H9 (cell line): ENCODE measurements at regions not wholly inside any gene's neighbourhood (a gene's known extent, or its start where the extent isn't known, plus 50 kb on each side); places are given as distances from the start of the nearest gene placed in this dataset.

Experiments
- DNase-seq: peaks from one replicate; pipeline ENCODE4 v3.0.0-alpha.2; 2017
- H2AFZ ChIP-seq: one replicate; pipeline ENCODE4 v1.6.1; 2013; ENCODE audit warnings: mild to moderate bottlenecking, low read length, control low read depth, moderate library complexity
- H2AK5ac ChIP-seq: 2 replicates; pipeline ENCODE4 v1.6.1; 2013; ENCODE audit warnings: low read length, control low read depth, mixed read lengths; ENCODE audit not compliant: insufficient read length
- H2BK120ac ChIP-seq: one replicate; pipeline ENCODE4 v1.6.1; 2013; ENCODE audit warnings: low read depth, mild to moderate bottlenecking, low read length, control low read depth, inconsistent platforms; ENCODE audit not compliant: poor library complexity, severe bottlenecking
- H2BK12ac ChIP-seq: 2 replicates; pipeline ENCODE4 v1.6.1; 2013; ENCODE audit warnings: low read length, control low read depth, mixed read lengths, low read depth; ENCODE audit not compliant: insufficient read length
- H2BK15ac ChIP-seq: 2 replicates; pipeline ENCODE4 v1.6.1; 2013; ENCODE audit warnings: low read depth, low read length, control low read depth
- H2BK20ac ChIP-seq: one replicate; pipeline ENCODE4 v1.6.1; 2013; ENCODE audit warnings: low read depth, mild to moderate bottlenecking, low read length, control low read depth, inconsistent platforms; ENCODE audit not compliant: poor library complexity, severe bottlenecking
- H2BK5ac ChIP-seq: 2 replicates; pipeline ENCODE4 v1.6.1; 2013; ENCODE audit warnings: low read length, control low read depth, mixed read lengths; ENCODE audit not compliant: insufficient read length
- H3K14ac ChIP-seq: 2 replicates; pipeline ENCODE4 v1.6.1; 2013; ENCODE audit warnings: low read length, control low read depth; ENCODE audit not compliant: insufficient read depth
- H3K18ac ChIP-seq: 2 replicates; pipeline ENCODE4 v1.6.1; 2013; ENCODE audit warnings: low read depth, mild to moderate bottlenecking, mixed read lengths, low read length, control low read depth; ENCODE audit not compliant: insufficient read length
- H3K23ac ChIP-seq: 2 replicates; pipeline ENCODE4 v1.6.1; 2013; ENCODE audit warnings: low read length, control low read depth, mixed read lengths, low read depth; ENCODE audit not compliant: insufficient read length
- H3K23me2 ChIP-seq: 2 replicates; pipeline ENCODE4 v1.6.1; 2013; ENCODE audit warnings: low read depth, mild to moderate bottlenecking, mixed read lengths, low read length, control low read depth; ENCODE audit not compliant: insufficient read length, poor library complexity, severe bottlenecking
- H3K27ac ChIP-seq: 2 replicates; pipeline ENCODE4 v1.5.1; 2013; ENCODE audit warnings: low read length, control low read depth, mixed read lengths, low read depth; ENCODE audit not compliant: insufficient read length
- H3K27me3 ChIP-seq: 2 replicates; pipeline ENCODE4 v1.6.1; 2013; ENCODE audit warnings: low read length, control low read depth, inconsistent platforms; ENCODE audit not compliant: insufficient read depth
- H3K4ac ChIP-seq: 2 replicates; pipeline ENCODE4 v1.6.1; 2013; ENCODE audit warnings: low read depth, mild to moderate bottlenecking, control low read depth, inconsistent platforms, low read length, moderate library complexity
- H3K4me1 ChIP-seq: 2 replicates; pipeline ENCODE4 v1.6.1; 2013; ENCODE audit warnings: low read length, control low read depth, inconsistent platforms; ENCODE audit not compliant: insufficient read depth
- H3K4me2 ChIP-seq: 2 replicates; pipeline ENCODE4 v1.6.1; 2013; ENCODE audit warnings: low read length, control low read depth, mixed read lengths; ENCODE audit not compliant: insufficient read length, insufficient read depth
- H3K56ac ChIP-seq: 2 replicates; pipeline ENCODE4 v1.6.1; 2013; ENCODE audit warnings: low read depth, mild to moderate bottlenecking, mixed read lengths, low read length, control low read depth; ENCODE audit not compliant: insufficient read length
- H3K79me1 ChIP-seq: 2 replicates; pipeline ENCODE4 v1.6.1; 2013; ENCODE audit warnings: low read depth, mild to moderate bottlenecking, moderate library complexity, low read length, control low read depth, inconsistent platforms; ENCODE audit not compliant: insufficient read depth, poor library complexity, severe bottlenecking
- H3K79me2 ChIP-seq: 2 replicates; pipeline ENCODE4 v1.6.1; 2013; ENCODE audit warnings: low read length, control low read depth, inconsistent platforms; ENCODE audit not compliant: insufficient read depth
- H3K9ac ChIP-seq: 2 replicates; pipeline ENCODE4 v1.6.1; 2013; ENCODE audit warnings: low read length, control low read depth, mixed read lengths; ENCODE audit not compliant: insufficient read length; ENCODE audit errors: extremely low read depth
- H3K9me3 ChIP-seq: one replicate; pipeline ENCODE4 v1.6.1; 2013; ENCODE audit warnings: low read depth, low read length, inconsistent platforms; ENCODE audit not compliant: control insufficient read depth
- H3T11ph ChIP-seq: one replicate; pipeline ENCODE4 v1.6.1; 2013; ENCODE audit warnings: mild to moderate bottlenecking, low read length, control low read depth, inconsistent platforms
- H4K20me1 ChIP-seq: one replicate; pipeline ENCODE4 v1.6.1; 2013; ENCODE audit not compliant: control insufficient read depth, insufficient read length, insufficient read depth
- H4K5ac ChIP-seq: 2 replicates; pipeline ENCODE4 v1.6.1; 2013; ENCODE audit warnings: low read depth, mild to moderate bottlenecking, mixed read lengths, low read length, control low read depth; ENCODE audit not compliant: insufficient read length
- H4K8ac ChIP-seq: replicated peaks from 2 replicates; pipeline ENCODE4 v1.6.1; 2013; ENCODE audit warnings: low read length, control low read depth, mixed read lengths, low read depth; ENCODE audit not compliant: insufficient read length
- H4K91ac ChIP-seq: 2 replicates; pipeline ENCODE4 v1.6.1; 2013; ENCODE audit warnings: low read depth, mild to moderate bottlenecking, moderate library complexity, mixed read lengths, low read length, control low read depth; ENCODE audit not compliant: insufficient read length
- H3K27ac Mint-ChIP-seq, 3 experiments: 2 replicates in 2 of 3; 3 replicates in 1 of 3; pipeline ENCODE4 v1.8.0; 2020 to 2021; ENCODE audit warnings: mixed read lengths in 3 of 3, mild to moderate bottlenecking in 1 of 3, moderate library complexity in 1 of 3
- H3K27me3 Mint-ChIP-seq: 2 replicates; pipeline ENCODE4 v1.8.0; 2021; ENCODE audit warnings: low read depth, mild to moderate bottlenecking, moderate library complexity, mixed read lengths
- H3K36me3 Mint-ChIP-seq, 3 experiments: 2 replicates in 2 of 3; 3 replicates in 1 of 3; pipeline ENCODE4 v1.8.0; 2020 to 2021; ENCODE audit warnings: low read depth in 3 of 3, mixed read lengths in 3 of 3; ENCODE audit not compliant: insufficient read depth in 1 of 3
- H3K4me1 Mint-ChIP-seq, 2 experiments: 2 replicates each; pipeline ENCODE4 v1.8.0; 2020; ENCODE audit warnings: mixed read lengths in 2 of 2
- H3K4me3 Mint-ChIP-seq, 2 experiments: 2 replicates in 1 of 2; 3 replicates in 1 of 2; pipeline ENCODE4 v1.8.0; 2020 to 2021; ENCODE audit warnings: mild to moderate bottlenecking in 2 of 2, mixed read lengths in 2 of 2, moderate library complexity in 1 of 2
- H3K9me3 Mint-ChIP-seq, 2 experiments: 2 replicates in 1 of 2; 3 replicates in 1 of 2; pipeline ENCODE4 v1.8.0; 2020; ENCODE audit warnings: mild to moderate bottlenecking in 2 of 2, mixed read lengths in 2 of 2, moderate library complexity in 1 of 2
- CTCF ChIP-seq: fragments of 200-600 bp; sonication (generic); conservative IDR thresholded peaks from 3 replicates; pipeline ENCODE4 v1.8.0; 2021; ENCODE audit warnings: antibody characterized with exemption, mild to moderate bottlenecking
- WGBS: extraction: QIAGEN DNeasy Blood & Tissue Kit; methylation state at CpG from one replicate; pipeline ENCODE4 v1.1.7; 2013; ENCODE audit warnings: missing lambda C conversion rate, low lambda C conversion rate, mixed read lengths; ENCODE audit not compliant: insufficient read length; ENCODE audit errors: extremely low coverage; 5-methylcytosine and 5-hydroxymethylcytosine counted together

GRCh38 chr5:53397141-53397757 is 83.2 kb upstream of the FST start:
- Histone ChIP-seq H3K79me2 (no peaks in the 10 kb centered on the region), H4K5ac (no peak overlapping the region), H3T11ph (no peak overlapping the region), H2BK20ac (no peak overlapping the region), H4K8ac (no peak overlapping the region), H3K56ac (no peak overlapping the region), H3K27me3 (no peaks in the 10 kb centered on the region), H4K20me1 (no peaks in the 10 kb centered on the region), H2BK5ac (no peak overlapping the region), H4K91ac (no peak overlapping the region), H3K4me2 (no peak overlapping the region), H2AK5ac (no peak overlapping the region), H2BK120ac (no peak overlapping the region), H3K23ac (no peak overlapping the region), H3K9ac (no peak overlapping the region), H3K79me1 (no peaks in the 10 kb centered on the region), H2BK15ac (no peak overlapping the region), H3K14ac (no peak overlapping the region), H3K4me1 (no peaks in the 10 kb centered on the region), H2BK12ac (no peak overlapping the region), H3K9me3 (no peaks in the 10 kb centered on the region), H3K23me2 (no peaks in the 10 kb centered on the region), H2AFZ (no peak overlapping the region), H3K18ac (no peak overlapping the region), H3K27ac (no peak overlapping the region), H3K4ac (no peak overlapping the region)
- Mint-ChIP-seq H3K4me3 (no peak overlapping the region), H3K36me3 (no peaks in the 10 kb centered on the region; a peak in 1 of 7 replicates), H3K9me3 (no peaks in the 10 kb centered on the region), H3K27me3 (no peaks in the 10 kb centered on the region), H3K4me1 (peaks cover 2 to 12% of the 10 kb centered on the region in 2 experiments; a peak in 1 of 4 replicates), H3K27ac (no peak overlapping the region)
- no peak for DNase-seq
- WGBS = no CpG with 5 or more reads among the region's 5 CpGs
- TF ChIP-seq CTCF = no peak
